Uterus (tissue), 2 donors: ENCODE measurements at regions not wholly inside any gene's neighbourhood (a gene's known extent, or its start where the extent isn't known, plus 50 kb on each side); places are given as distances from the start of the nearest gene placed in this dataset.

Source experiments
- POLR2A ChIP-seq, 2 donors: fragments of 450-650 bp; IDR thresholded peaks; one replicate each; pipeline ENCODE4 v1.6.1; 2016; ENCODE audit warnings: antibody characterized with exemption in 2 of 2, mild to moderate bottlenecking in 1 of 2, moderate library complexity in 1 of 2
- TF ChIP-seq, protein P1 (sequence below), 4 experiments: fragments of 200-600 bp in 2 of 4; fragments of 450-650 bp in 2 of 4; sonication (generic) in 2 of 4; IDR thresholded peaks; one replicate each; pipeline ENCODE4 v1.5.1; 2016 to 2019; ENCODE audit warnings: antibody characterized with exemption in 4 of 4, mild to moderate bottlenecking in 2 of 4, moderate library complexity in 1 of 4

DNA sequence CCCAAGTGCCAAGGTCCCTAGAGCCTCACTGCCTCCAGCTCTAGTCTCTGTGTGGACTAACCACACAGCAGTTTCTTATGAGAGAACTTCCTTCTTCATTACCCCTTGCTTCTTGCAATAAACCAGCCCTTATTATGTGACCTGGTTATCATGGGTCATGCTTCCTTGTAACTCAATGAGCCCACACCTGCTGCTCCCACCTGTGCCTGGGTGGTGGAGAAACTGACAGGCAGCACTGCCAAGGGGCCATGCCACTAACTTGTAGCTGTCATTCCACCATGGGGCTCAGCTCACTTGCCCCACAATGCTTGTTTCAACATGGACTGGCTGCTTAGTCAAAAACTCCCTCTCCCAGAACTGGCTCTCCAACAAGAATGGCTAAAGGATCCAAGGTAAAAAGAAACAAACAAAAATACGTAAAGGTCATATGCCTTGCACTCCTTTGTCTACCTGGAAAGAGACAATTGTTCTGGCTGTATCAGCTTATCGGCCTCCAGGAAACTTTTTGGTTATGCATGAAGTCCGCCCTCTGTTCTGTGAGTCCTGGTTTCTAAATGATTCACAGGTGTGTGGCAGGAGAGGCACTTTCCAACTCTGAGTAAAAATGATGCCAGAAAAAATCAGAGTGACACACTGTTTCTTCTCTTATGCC lies 446.4 kb downstream of the COG6 start:
- TF ChIP-seq, protein P1, sequence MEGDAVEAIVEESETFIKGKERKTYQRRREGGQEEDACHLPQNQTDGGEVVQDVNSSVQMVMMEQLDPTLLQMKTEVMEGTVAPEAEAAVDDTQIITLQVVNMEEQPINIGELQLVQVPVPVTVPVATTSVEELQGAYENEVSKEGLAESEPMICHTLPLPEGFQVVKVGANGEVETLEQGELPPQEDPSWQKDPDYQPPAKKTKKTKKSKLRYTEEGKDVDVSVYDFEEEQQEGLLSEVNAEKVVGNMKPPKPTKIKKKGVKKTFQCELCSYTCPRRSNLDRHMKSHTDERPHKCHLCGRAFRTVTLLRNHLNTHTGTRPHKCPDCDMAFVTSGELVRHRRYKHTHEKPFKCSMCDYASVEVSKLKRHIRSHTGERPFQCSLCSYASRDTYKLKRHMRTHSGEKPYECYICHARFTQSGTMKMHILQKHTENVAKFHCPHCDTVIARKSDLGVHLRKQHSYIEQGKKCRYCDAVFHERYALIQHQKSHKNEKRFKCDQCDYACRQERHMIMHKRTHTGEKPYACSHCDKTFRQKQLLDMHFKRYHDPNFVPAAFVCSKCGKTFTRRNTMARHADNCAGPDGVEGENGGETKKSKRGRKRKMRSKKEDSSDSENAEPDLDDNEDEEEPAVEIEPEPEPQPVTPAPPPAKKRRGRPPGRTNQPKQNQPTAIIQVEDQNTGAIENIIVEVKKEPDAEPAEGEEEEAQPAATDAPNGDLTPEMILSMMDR (IDR thresholded peaks at IDR 0.05) = no peak
- TF ChIP-seq POLR2A (IDR thresholded peaks at IDR 0.05) = no peak
